Liver (tissue), 8 donors: ENCODE measurements at regions not wholly inside any gene's neighbourhood (a gene's known extent, or its start where the extent isn't known, plus 50 kb on each side); places are given as distances from the start of the nearest gene placed in this dataset.

ENCODE experiments used
- DNase-seq: peaks from one replicate; pipeline ENCODE4 v3.0.0-alpha.2; 2017; ENCODE audit warnings: low spot score
- H3K27ac ChIP-seq, 2 donors: one replicate each; pipeline ENCODE4 v1.7.0; 2013; ENCODE audit warnings: inconsistent platforms in 2 of 2, low read length in 2 of 2, control low read depth in 1 of 2, low read depth in 1 of 2, mild to moderate bottlenecking in 1 of 2
- H3K27me3 ChIP-seq, 4 donors: one replicate each; pipeline versions ENCODE4 v1.6.1 to v1.7.0; 2013; ENCODE audit warnings: low read length in 3 of 4, inconsistent platforms in 1 of 4, mild to moderate bottlenecking in 1 of 4, moderate library complexity in 1 of 4; ENCODE audit not compliant: control insufficient read depth in 4 of 4, insufficient read depth in 4 of 4
- H3K36me3 ChIP-seq, 4 donors: one replicate each; pipeline versions ENCODE4 v1.6.1 to v1.7.0; 2013; ENCODE audit warnings: low read length in 3 of 4, mild to moderate bottlenecking in 3 of 4, low read depth in 1 of 4, moderate library complexity in 1 of 4; ENCODE audit not compliant: control insufficient read depth in 4 of 4, insufficient read depth in 3 of 4
- H3K4me1 ChIP-seq, 4 donors: one replicate each; pipeline versions ENCODE4 v1.6.1 to v1.7.0; 2013; ENCODE audit warnings: low read length in 3 of 4, mild to moderate bottlenecking in 3 of 4, moderate library complexity in 1 of 4; ENCODE audit not compliant: control insufficient read depth in 4 of 4, insufficient read depth in 4 of 4
- H3K4me3 ChIP-seq, 3 donors: one replicate each; pipeline versions ENCODE4 v1.6.1 to v1.7.0; 2013; ENCODE audit warnings: low read length in 3 of 3, control low read depth in 1 of 3, low read depth in 1 of 3, mild to moderate bottlenecking in 1 of 3
- H3K9ac ChIP-seq, 2 donors: one replicate each; pipeline ENCODE4 v1.7.0; 2013; ENCODE audit warnings: low read length in 2 of 2, mild to moderate bottlenecking in 2 of 2, moderate library complexity in 2 of 2, control low read depth in 1 of 2, low read depth in 1 of 2
- H3K9me3 ChIP-seq, 4 donors: one replicate each; pipeline versions ENCODE4 v1.6.1 to v1.7.0; 2013; ENCODE audit warnings: low read length in 3 of 4; ENCODE audit not compliant: control insufficient read depth in 4 of 4
- EGR1 ChIP-seq, 2 donors: IDR thresholded peaks; 2 replicates each; pipeline ENCODE4 v1.6.1; 2016 to 2018; ENCODE audit warnings: antibody characterized with exemption in 2 of 2, low read depth in 2 of 2
- FOXA1 ChIP-seq: IDR thresholded peaks from 2 replicates; pipeline ENCODE4 v1.6.1; 2016; ENCODE audit warnings: antibody characterized with exemption
- FOXA2 ChIP-seq: IDR thresholded peaks from 2 replicates; pipeline ENCODE4 v1.6.1; 2016; ENCODE audit warnings: antibody characterized with exemption
- GABPA ChIP-seq, 2 donors: IDR thresholded peaks in 1 of 2; conservative IDR thresholded peaks in 1 of 2; 2 replicates each; pipeline ENCODE4 v1.6.1; 2016; ENCODE audit warnings: antibody characterized with exemption in 2 of 2, mild to moderate bottlenecking in 1 of 2, moderate library complexity in 1 of 2
- HNF4A ChIP-seq, 2 donors: conservative IDR thresholded peaks; 2 replicates each; pipeline ENCODE4 v1.6.1; 2016; ENCODE audit warnings: antibody characterized with exemption in 2 of 2, mild to moderate bottlenecking in 2 of 2
- HNF4G ChIP-seq: IDR thresholded peaks from 2 replicates; pipeline ENCODE4 v1.6.1; 2016; ENCODE audit warnings: antibody characterized with exemption
- JUND ChIP-seq, 2 donors: IDR thresholded peaks; 2 replicates each; pipeline ENCODE4 v1.6.1; 2016; ENCODE audit warnings: antibody characterized with exemption in 2 of 2
- NR2F2 ChIP-seq: IDR thresholded peaks from 2 replicates; pipeline ENCODE4 v1.6.1; 2016; ENCODE audit warnings: antibody characterized with exemption
- RAD21 ChIP-seq, 2 donors: IDR thresholded peaks; 2 replicates each; pipeline ENCODE4 v1.6.1; 2016; ENCODE audit warnings: antibody characterized with exemption in 2 of 2, mild to moderate bottlenecking in 2 of 2
- RXRA ChIP-seq, 2 donors: IDR thresholded peaks; 2 replicates each; pipeline ENCODE4 v1.6.1; 2017 to 2018; ENCODE audit warnings: antibody characterized with exemption in 2 of 2, mild to moderate bottlenecking in 1 of 2
- SP1 ChIP-seq: IDR thresholded peaks from 2 replicates; pipeline ENCODE4 v1.6.1; 2018; ENCODE audit warnings: antibody characterized with exemption, mild to moderate bottlenecking
- TAF1 ChIP-seq: conservative IDR thresholded peaks from 2 replicates; pipeline ENCODE4 v1.6.1; 2016; ENCODE audit warnings: antibody characterized with exemption, mild to moderate bottlenecking
- YY1 ChIP-seq: IDR thresholded peaks from 2 replicates; pipeline ENCODE4 v1.6.1; 2016; ENCODE audit warnings: antibody characterized with exemption, mild to moderate bottlenecking
- WGBS: extraction: QIAGEN DNeasy Blood & Tissue Kit; methylation state at CpG from one replicate; pipeline ENCODE4 v1.1.7; 2013; 5-methylcytosine and 5-hydroxymethylcytosine counted together
- TF ChIP-seq, protein P1 (sequence below): IDR thresholded peaks from 2 replicates; pipeline ENCODE4 v1.6.1; 2016; ENCODE audit warnings: antibody characterized with exemption
- TF ChIP-seq, protein P2 (sequence below): IDR thresholded peaks from 2 replicates; pipeline ENCODE4 v1.6.1; 2016; ENCODE audit warnings: antibody characterized with exemption
- TF ChIP-seq, protein P3 (sequence below): IDR thresholded peaks from 2 replicates; pipeline ENCODE4 v1.6.1; 2016; ENCODE audit warnings: antibody characterized with exemption, mild to moderate bottlenecking
- TF ChIP-seq, protein P4 (sequence below): fragments of 150-350 bp; IDR thresholded peaks from 2 replicates; pipeline ENCODE4 v1.5.1; 2017; ENCODE audit warnings: improper control_type of control experiment, low read depth, low read length; ENCODE audit not compliant: missing input control
- TF ChIP-seq, protein P5 (sequence below): IDR thresholded peaks from 2 replicates; pipeline ENCODE4 v1.6.1; 2016; ENCODE audit warnings: antibody characterized with exemption
- donor health status: healthy.
- donor health status: healthy.
- donor health status: healthy.
- donor health status: healthy.
- donor health status: healthy.

DNA sequence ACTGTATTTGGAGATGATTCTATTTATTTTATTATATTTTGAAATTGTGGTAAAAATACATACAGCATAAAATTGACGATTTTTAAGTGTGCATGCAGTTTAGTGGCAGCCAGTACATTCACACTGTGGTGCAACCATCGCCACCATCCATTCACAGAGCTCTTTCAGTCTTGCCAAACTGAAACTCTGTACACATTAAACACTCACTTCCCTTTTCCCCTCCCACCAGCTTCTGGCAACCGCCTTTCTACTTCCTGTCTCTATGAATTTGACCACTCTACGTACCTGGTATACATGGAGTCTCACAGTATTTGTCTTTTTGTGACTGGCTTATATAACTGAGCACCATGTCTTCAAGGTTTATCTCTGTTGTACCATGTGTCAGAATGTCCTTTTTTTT is 303.3 kb upstream of the ATP10A start:
- H3K9ac ChIP-seq = no peak overlapping the region
- TF ChIP-seq GABPA (IDR thresholded peaks at IDR 0.05 in 1 of 2, conservative IDR thresholded peaks at IDR 0.05 in 1 of 2) = no peak
- TF ChIP-seq, protein P1, sequence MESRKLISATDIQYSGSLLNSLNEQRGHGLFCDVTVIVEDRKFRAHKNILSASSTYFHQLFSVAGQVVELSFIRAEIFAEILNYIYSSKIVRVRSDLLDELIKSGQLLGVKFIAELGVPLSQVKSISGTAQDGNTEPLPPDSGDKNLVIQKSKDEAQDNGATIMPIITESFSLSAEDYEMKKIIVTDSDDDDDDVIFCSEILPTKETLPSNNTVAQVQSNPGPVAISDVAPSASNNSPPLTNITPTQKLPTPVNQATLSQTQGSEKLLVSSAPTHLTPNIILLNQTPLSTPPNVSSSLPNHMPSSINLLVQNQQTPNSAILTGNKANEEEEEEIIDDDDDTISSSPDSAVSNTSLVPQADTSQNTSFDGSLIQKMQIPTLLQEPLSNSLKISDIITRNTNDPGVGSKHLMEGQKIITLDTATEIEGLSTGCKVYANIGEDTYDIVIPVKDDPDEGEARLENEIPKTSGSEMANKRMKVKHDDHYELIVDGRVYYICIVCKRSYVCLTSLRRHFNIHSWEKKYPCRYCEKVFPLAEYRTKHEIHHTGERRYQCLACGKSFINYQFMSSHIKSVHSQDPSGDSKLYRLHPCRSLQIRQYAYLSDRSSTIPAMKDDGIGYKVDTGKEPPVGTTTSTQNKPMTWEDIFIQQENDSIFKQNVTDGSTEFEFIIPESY = no peak
- no peak for TF ChIP-seq NR2F2
- TF ChIP-seq, protein P2, sequence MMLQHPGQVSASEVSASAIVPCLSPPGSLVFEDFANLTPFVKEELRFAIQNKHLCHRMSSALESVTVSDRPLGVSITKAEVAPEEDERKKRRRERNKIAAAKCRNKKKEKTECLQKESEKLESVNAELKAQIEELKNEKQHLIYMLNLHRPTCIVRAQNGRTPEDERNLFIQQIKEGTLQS = no peak
- TF ChIP-seq JUND (IDR thresholded peaks at IDR 0.05) = no peak
- no peak for TF ChIP-seq FOXA1
- no peak for TF ChIP-seq HNF4A (conservative IDR thresholded peaks at IDR 0.05)
- no peak for TF ChIP-seq TAF1
- TF ChIP-seq FOXA2 = no peak
- no peak for TF ChIP-seq HNF4G
- TF ChIP-seq YY1 = no peak
- TF ChIP-seq SP1 = no peak
- no peak for TF ChIP-seq RXRA (IDR thresholded peaks at IDR 0.05)
- TF ChIP-seq, protein P3, sequence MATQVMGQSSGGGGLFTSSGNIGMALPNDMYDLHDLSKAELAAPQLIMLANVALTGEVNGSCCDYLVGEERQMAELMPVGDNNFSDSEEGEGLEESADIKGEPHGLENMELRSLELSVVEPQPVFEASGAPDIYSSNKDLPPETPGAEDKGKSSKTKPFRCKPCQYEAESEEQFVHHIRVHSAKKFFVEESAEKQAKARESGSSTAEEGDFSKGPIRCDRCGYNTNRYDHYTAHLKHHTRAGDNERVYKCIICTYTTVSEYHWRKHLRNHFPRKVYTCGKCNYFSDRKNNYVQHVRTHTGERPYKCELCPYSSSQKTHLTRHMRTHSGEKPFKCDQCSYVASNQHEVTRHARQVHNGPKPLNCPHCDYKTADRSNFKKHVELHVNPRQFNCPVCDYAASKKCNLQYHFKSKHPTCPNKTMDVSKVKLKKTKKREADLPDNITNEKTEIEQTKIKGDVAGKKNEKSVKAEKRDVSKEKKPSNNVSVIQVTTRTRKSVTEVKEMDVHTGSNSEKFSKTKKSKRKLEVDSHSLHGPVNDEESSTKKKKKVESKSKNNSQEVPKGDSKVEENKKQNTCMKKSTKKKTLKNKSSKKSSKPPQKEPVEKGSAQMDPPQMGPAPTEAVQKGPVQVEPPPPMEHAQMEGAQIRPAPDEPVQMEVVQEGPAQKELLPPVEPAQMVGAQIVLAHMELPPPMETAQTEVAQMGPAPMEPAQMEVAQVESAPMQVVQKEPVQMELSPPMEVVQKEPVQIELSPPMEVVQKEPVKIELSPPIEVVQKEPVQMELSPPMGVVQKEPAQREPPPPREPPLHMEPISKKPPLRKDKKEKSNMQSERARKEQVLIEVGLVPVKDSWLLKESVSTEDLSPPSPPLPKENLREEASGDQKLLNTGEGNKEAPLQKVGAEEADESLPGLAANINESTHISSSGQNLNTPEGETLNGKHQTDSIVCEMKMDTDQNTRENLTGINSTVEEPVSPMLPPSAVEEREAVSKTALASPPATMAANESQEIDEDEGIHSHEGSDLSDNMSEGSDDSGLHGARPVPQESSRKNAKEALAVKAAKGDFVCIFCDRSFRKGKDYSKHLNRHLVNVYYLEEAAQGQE = no peak
- no peak for TF ChIP-seq RAD21 (IDR thresholded peaks at IDR 0.05)
- TF ChIP-seq, protein P4, sequence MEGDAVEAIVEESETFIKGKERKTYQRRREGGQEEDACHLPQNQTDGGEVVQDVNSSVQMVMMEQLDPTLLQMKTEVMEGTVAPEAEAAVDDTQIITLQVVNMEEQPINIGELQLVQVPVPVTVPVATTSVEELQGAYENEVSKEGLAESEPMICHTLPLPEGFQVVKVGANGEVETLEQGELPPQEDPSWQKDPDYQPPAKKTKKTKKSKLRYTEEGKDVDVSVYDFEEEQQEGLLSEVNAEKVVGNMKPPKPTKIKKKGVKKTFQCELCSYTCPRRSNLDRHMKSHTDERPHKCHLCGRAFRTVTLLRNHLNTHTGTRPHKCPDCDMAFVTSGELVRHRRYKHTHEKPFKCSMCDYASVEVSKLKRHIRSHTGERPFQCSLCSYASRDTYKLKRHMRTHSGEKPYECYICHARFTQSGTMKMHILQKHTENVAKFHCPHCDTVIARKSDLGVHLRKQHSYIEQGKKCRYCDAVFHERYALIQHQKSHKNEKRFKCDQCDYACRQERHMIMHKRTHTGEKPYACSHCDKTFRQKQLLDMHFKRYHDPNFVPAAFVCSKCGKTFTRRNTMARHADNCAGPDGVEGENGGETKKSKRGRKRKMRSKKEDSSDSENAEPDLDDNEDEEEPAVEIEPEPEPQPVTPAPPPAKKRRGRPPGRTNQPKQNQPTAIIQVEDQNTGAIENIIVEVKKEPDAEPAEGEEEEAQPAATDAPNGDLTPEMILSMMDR = no peak
- TF ChIP-seq EGR1 (IDR thresholded peaks at IDR 0.05; ENCODE audit: low read depth in 2 of 2) = no peak
- TF ChIP-seq, protein P5, sequence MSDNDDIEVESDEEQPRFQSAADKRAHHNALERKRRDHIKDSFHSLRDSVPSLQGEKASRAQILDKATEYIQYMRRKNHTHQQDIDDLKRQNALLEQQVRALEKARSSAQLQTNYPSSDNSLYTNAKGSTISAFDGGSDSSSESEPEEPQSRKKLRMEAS = no peak
- no peaks in the 10 kb centered on the region for H3K9me3 ChIP-seq
- DNase-seq = no peak
- H3K27me3 ChIP-seq = peaks cover 0 to 7% (median 3%) of the 10 kb centered on the region in 4 donors
- WGBS = 64% methylated on average over 4 of the region's 4 CpGs
- H3K4me3 ChIP-seq = no peak overlapping the region
- H3K27ac ChIP-seq = no peak overlapping the region
- no peaks in the 10 kb centered on the region for H3K36me3 ChIP-seq
- no peaks in the 10 kb centered on the region for H3K4me1 ChIP-seq
